GM19324 (cell line): ENCODE measurements at regions not wholly inside any gene's neighbourhood (a gene's known extent, or its start where the extent isn't known, plus 50 kb on each side); places are given as distances from the start of the nearest gene placed in this dataset.

ENCODE experiments used
- ATAC-seq: cut with Tn5 transposase; IDR thresholded peaks from one replicate; pipeline ENCODE4 v1.9.1; 2021; ENCODE audit warnings: mild to moderate bottlenecking, moderate library complexity; ENCODE audit not compliant: unreplicated experiment, low FRiP score

- ATAC-seq: no peak
Measured at GRCh38 chr6:28693751-28694443, 168.2 kb downstream of the GPX5 start.

GRCh38 chr6:28695715-28696114 lies 170.0 kb downstream of the GPX5 start:
- no peak for ATAC-seq

- no peak for ATAC-seq
Measured at GRCh38 chr6:28696167-28696566, 170.5 kb downstream of the GPX5 start.

- no peak for ATAC-seq
Measured at GRCh38 chr6:28696682-28697081, 171.0 kb downstream of the GPX5 start.

GRCh38 chr6:28707387-28708282 lies 182.0 kb downstream of the GPX5 start:
- ATAC-seq: no peak

GRCh38 chr6:28709478-28710349 lies 184.0 kb downstream of the GPX5 start:
- ATAC-seq: no peak

GRCh38 chr6:28710466-28711191 lies 184.9 kb downstream of the GPX5 start:
- ATAC-seq: no peak

GRCh38 chr6:28711325-28711724 lies 185.6 kb downstream of the GPX5 start:
- no peak for ATAC-seq

- no peak for ATAC-seq
Measured at GRCh38 chr6:28711788-28712341, 186.2 kb downstream of the GPX5 start.

GRCh38 chr6:28712982-28713381 lies 187.3 kb downstream of the GPX5 start:
- ATAC-seq: no peak

- no peak for ATAC-seq
Measured at GRCh38 chr6:28719275-28719940, 193.7 kb downstream of the GPX5 start.

GRCh38 chr6:28720357-28721231 lies 194.9 kb downstream of the GPX5 start:
- no peak for ATAC-seq

- no peak for ATAC-seq
Measured at GRCh38 chr6:28721372-28721771, 195.7 kb downstream of the GPX5 start.

- no peak for ATAC-seq
Measured at GRCh38 chr6:28724395-28724794, 198.7 kb downstream of the GPX5 start.

GRCh38 chr6:28725274-28725809 lies 198.4 kb downstream of the TRIM27 start:
- no peak for ATAC-seq

GRCh38 chr6:28725890-28726348 lies 197.9 kb downstream of the TRIM27 start:
- no peak for ATAC-seq

GRCh38 chr6:28726569-28727309 lies 197.0 kb downstream of the TRIM27 start:
- no peak for ATAC-seq
